GM19328 (cell line): ENCODE measurements at regions not wholly inside any gene's neighbourhood (a gene's known extent, or its start where the extent isn't known, plus 50 kb on each side); places are given as distances from the start of the nearest gene placed in this dataset.

ENCODE experiments used
- ATAC-seq: cut with Tn5 transposase; IDR thresholded peaks from one replicate; pipeline ENCODE4 v1.9.1; 2021; ENCODE audit warnings: mild to moderate bottlenecking, moderate library complexity; ENCODE audit not compliant: unreplicated experiment

DNA sequence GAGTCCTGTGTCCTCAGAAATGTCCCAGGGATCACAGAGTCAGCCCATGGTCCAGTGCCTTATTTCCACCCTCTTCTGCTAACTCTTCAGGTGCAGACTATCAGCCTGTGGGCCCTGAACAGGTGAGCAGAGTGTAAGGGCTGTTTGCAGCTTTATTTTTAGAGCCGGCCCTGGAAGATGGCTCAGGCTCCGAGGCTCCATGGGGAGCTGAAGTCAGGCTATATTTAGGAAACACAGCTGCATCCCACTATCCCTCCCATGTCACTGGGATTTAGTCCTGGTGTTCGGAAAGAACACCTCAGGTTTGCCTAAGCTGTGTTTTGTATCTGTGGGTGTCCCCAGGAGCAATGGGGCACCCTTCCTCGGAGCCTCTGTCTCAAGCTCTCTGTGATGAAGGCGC lies 126.9 kb downstream of the RPS24 start:
- ATAC-seq, result no peak

DNA sequence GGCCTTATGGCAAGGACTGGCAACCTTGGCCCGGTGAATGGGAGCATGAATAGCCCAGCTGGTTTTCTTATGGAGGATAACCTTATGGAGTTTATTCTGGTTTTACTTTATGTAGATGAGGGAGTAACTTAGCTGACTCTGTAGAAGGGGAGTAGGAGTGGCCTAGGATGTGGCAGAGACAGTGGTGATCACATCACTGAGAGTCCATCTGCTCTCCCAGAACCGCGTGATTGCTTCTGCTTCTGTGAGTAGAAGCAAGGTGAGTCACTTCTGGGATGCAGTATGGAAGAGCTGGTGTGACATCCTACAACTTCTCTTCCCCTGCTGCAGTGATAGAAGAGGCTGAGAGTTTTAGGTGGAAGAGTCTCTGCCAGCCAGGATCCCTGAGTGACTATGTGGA lies 129.2 kb downstream of the RPS24 start:
- no peak for ATAC-seq

DNA sequence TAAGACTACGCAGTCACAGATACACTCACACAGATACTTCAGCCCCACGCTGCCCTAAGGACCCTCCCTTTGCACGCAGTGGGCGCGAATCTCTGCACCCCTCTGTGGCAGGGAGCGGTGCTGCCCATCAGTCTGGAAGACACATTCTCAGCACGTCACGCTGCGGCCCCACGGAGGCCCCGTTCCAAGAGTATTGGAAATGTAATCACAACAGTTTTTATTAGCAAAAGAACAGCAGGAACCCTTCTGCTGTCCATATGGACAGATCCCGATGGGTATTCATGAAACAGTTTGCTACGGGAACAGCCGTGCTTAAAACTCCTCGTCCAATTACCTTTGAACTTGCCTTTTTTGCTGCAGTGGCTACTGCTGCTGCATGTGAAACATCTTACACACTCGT lies 131.0 kb downstream of the RPS24 start:
- ATAC-seq, result no peak

DNA sequence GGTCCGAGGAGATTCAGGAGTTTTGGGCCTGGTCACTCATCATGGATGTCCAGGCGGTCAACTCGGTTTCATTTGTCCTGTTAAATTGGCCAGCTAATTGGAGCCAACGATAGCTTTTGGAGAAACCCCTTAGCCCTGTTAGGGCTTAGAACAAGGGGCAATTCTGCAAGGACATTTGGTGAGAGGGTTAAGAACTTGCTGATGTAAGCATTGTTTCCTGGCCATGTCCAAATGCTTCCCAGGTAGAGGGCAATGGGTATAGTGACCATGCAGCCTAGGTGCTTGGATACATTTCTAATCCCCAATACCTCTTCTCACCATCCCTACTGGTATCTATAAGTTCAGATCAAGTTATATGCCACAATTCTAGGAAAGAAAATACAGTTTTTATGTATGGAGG lies 131.5 kb downstream of the RPS24 start:
- ATAC-seq, result no peak

DNA sequence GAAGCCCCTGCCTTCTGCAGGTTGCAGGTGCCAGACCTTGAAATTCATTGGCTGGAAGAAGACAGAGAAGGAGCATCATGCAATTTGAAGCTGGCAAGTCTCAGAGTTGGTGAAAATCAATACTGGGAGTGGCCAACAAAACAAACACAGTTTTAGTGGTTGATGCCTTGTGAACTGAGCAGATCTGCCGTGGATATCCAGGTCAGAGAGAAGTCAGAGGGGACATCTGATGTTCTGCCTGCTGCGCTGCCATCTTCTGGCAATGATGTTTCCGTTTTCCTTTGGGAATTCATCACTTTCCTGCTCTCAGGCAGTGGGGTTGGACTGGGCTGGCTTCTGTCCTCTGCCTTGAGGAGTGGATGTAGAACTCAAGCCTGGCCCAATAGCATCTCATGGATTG lies 132.0 kb downstream of the RPS24 start:
- ATAC-seq, result no peak

DNA sequence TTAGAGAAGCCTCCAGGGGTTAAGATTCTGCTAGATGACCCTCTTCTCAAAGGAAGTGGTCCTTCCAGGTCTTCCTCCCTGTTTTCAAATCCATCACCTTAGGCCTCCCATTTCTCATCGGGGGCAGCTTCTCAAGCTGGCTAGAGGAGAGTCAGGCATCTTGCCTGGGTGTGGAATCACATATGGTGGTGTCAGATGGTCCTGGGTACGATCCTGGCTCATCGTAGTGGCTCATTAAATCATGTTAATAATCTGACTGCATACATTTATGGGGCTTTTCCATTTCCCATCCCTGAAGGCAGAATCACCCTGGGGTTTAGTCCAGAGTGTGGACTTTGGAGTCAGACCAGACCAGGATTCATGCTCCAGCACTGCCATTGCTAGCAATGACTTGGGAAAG lies 132.6 kb downstream of the RPS24 start:
- no peak for ATAC-seq

DNA sequence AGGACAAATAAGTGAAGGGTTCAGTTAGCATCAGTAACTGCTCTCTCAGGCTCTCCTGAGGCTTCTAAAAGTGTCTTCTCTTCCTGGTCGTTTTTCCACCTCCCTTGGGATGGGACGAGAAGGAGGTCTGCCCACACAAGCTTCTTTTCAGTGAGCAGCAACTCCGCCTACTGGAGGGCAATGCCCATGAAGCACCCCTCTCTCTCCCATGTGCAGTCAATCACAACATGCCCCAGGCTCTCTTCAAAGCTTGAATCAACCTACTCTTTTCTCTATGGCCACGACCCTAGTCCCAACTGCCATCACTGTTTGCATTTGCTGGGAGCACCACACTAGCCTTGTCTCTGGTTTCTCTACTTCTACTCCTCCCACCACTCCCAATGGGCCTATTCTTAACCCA lies 135.6 kb downstream of the RPS24 start:
- no peak for ATAC-seq

DNA sequence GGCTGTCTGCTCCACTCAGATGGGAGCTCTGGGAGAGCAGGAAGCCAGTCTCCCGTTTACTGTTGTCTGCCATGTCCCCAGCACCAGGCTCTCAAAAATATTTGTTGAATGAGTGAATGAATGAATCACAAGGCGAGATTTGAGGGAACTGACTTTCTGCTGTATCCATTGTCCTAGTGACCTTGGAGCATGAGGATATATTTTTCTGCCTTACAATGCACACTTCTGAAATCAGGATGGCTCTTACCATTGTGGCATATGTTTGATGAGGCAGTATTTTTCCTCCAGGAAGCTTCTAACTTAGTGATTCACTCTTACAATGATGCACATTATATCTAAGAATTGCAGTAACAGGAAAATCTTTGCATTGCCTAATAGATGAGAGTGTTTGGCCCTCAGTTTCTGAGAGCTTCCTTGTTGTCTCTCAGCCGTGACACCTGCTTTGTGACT lies 136.4 kb downstream of the RPS24 start:
- no peak for ATAC-seq

DNA sequence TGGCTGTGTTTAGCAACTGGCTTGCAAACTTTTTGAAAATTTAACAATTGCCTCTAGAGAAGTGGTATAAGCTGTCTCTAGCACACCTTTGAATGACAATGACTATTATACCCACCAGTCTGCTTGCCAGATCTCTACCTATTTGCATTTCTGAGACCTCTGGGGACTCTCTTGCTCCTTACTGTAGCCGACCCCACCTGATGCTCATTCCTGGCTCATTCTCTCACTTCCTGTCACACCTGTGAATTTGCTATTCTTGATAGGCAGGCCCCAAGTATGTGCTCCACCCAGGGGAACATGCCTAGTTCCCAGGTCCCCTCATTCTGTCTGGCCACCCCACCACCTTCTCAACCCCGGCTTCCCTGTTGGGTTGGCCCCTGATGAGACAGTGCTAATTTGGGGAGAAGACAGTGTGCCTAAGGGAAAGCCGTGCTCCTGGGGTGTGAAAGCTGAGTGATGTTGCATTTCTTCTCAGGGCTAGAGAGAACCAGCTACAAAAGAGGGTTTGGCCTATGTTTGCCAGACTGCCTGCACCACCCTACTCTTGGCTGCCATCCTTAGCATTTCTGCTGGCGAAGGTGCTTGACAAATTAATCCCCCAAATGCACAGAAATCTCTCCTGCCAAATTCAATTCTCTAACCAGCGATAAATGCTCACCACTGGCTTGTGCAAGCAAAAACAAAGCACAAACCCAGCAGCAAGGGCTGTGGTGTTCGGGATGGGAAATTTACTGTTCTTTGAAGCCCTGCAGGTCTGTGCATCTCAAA lies 138.2 kb downstream of the RPS24 start:
- ATAC-seq, result no peak

DNA sequence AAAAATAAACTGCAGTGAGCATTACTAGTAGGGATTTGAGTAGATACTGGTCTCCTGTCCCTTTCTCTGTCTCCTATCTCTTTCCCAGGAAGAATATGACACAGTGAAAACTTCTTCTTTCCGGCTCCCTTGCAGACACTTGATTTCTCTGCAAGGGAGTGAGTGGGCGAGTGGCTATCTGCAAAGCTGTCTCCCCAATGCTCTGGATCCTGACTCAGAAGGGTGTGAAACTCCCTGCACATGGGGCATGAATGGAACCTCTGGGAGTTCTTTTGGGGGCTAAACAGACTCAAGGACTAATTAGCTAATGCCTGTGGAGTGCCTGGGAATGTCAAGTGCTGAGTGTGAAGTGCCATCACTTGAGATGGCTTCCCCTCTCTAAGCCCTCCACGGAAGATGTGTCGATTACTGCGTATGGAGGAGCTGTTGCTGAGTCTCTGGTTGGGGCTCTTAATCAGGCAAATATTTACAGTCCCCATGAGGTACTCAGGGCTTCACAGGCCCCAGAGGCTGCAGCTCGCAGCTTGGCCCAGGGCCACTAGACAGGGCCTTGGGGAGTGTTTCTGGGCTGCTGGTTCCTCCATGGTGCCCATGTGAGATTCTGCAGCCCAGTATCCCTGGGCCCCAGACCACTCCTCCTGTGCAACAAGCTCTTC lies 139.8 kb downstream of the RPS24 start:
- no peak for ATAC-seq

DNA sequence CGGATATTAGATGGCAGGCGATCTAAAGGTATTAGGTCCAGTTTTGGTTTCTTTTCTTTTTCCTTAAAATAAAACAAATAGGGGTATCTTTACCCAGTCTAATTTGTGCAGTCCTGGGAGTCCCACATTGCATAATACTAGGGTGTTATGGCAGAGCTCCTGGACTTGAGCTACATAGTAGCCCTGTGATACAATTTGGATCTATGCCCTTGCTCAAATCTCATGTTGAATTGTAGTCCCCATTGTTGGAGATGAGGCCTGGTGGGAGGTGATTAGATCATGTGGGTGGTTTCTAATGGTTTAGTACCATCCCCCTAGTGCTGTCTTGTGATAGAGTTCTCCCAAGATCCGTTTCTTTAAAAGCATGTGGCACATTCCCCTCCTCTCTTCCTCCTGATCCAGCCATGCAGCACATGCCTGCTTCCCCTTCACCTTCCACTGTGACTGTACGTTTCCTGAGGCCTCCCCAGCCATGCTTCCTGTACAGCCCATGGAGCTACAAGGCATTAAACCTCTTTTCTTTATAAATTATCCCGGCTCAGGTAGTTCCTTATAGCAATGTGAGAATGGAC lies 141.9 kb downstream of the RPS24 start:
- ATAC-seq, result no peak

DNA sequence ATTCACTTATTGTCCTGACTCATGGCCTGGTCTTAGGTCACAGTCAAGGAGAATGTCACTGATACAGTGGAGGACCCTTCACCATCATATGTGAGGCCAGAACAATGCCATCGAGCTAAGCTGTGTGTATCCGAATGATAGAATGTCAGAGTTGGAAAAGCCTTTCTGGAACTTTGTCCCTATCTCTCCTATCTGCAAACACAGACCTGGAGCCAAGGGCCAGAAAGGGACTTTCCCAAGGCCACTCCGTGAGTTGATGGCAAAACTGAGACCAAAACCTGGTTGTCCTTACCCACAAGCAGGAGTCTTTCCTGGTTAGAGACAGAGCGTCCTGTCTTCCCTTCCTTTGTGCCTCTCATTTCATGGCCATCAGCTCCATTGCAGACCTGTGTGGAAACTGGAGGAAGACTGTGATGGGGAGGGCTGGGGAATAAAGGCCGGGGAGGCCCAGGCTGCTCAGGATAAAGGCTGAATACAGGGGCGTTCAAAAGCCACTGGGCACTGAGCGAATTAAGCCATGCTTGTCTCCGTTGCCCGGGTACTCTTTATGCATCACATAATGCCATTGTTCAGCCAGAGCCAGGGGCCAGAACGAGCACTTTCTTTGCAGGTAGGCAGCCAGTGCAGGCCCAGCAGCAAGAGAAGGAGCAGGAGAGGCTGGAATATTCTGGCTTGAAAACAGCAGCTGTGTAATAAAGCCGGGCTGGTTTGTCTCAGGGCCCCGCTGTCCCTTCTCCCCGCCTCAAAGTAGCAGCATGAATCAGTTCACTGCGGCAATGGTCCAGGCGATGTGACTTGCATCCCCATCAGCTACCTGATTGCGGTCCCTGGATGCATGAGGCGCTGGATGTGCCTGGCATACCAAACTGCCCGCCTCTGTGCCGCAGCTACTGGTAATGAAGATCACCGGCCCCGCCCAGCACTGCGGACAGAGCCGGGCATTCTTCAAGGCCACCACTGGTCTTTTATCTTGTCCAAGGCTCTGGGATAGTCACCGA lies 143.0 kb downstream of the RPS24 start:
- ATAC-seq, result no peak

DNA sequence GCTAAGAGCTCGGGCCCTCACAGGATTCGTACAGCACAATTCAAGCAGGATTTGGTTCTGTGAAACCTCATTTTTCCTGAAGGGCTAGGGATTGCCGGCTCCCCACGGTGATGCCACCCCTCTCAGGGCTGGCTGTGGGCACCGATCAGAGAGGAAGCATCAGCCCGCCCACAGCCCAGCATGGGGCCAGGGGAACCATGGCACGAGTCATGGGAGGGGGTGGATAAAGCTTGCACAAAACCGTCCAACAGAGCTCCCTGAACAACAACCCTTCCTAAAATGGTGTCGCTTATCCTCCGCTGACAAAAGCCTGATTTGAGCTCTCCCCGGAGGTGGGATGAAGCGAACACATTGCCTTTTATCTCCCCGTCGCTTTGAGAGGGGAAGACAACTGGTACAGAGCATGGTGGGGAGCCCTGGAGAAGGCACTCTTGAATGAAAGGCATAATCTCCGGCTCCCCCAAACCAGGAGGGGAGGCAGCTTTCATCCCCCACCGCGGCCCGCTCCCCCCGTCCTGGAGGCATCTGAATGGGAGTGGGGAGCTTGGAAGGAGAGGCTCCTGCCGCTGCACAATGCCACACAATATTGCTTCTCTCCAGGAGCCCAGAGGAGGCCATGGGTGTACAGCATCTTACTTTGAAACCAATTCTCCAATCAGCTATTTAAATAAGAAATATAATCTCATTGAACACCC lies 144.0 kb downstream of the RPS24 start:
- ATAC-seq, result no peak

DNA sequence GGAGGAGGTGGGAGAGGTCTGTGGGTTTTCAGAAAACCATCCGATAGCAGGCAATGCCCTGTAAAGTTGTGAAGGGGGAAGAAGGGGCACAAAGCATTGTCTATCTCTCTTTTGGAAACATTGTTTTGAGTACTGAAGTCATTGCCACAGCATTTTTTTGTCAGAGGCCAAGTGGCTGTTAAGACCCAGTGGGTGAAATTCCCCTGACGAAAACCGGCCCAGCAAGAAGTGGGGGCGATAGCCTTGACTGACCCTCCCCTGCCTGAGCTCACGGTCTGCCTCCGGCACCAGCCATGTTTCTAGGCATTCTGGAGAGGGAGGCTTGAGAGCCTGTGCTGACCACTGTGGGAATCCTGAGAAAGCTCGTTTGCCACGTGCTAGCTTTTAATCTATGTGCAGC lies 144.7 kb downstream of the RPS24 start:
- no peak for ATAC-seq

DNA sequence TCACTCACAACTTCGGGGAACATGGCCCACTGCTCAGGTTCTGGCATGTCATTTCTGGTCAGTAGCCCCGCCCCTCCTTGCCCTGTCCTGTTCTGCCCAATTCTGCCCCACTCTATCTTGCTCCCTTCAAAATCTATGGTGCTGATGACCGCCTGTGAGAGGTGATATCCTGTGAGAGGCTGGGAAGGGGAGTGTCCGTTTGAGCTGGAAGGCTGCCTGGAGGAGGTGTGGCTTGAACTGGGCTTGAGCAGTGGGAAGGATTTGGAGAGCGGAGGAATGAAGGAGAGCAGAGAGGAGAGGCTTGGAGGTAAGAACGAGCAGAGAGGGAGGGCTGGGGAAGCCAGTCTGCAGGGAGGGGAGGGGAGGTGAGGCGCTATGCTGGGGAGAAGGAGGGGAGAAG lies 145.3 kb downstream of the RPS24 start:
- no peak for ATAC-seq

DNA sequence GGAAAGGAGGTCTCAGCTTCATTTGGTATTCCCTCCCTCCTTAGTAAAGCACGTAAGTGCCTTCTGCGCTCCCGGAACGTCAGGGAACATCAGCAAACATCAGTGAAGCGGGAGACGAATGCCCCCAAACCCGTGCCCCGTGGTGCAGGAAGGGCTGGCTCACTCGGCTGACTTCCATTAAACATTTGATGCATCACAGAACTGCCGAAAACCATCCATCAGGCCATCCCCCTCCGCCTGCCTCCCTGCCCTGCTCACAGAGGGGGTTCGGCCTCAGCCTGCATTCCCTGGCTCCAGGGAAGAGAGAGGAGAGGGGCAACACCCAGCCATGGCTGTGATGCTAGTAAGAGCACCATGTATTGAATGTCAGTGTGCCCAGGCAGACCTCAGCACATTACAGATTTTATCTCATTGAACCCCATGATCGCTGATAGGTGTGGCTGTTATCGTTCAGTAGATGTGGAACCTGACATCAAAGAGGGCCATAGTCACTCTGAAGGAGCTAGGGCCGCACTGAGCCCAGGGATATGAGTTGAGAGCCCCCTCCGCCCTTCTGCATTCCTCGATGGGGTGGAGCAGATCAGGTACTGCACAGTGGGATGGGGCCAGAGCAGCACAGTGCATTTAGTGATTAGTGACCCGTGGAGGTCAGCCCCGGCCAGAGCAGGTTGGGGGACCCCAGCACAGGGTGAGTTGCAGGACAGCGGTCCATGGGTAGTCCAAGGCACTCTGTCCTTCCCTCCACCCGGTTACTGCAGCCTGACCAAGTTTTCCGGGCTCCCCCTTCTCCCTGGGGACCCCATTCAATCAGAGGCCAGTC lies 146.4 kb downstream of the RPS24 start:
- ATAC-seq, result no peak

DNA sequence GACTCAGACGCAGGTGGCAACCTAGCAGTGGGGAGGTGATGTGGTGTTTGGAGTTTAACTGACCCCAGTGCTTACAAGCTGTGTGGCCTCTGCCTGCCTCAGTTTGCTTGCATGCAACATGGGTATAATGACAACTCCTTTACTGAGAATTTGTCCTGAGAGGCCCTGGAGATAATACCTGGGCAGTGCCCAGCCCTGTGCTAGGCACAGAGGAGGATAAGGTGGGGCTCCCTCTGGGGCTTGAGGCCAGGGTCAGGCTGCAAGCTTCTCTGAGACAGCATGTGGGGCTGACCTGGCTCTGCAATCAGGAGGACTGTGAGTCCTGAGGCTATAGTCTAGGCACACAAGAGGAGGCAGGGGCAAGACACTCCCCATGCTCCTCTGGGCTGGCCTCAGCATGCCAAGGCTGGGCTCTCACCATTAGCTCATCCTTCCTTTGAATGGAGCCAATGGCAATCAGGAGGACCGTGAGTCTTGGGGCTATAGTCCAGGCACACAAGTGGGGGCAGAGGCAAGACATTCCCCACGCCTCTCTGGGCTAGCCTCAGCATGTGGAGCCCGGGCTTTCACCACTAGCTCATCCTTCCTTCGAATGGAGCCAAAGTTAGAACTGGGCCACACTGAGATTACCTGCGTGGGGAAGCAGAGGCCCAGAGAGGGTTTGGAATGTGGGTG lies 147.9 kb downstream of the RPS24 start:
- ATAC-seq, result no peak

DNA sequence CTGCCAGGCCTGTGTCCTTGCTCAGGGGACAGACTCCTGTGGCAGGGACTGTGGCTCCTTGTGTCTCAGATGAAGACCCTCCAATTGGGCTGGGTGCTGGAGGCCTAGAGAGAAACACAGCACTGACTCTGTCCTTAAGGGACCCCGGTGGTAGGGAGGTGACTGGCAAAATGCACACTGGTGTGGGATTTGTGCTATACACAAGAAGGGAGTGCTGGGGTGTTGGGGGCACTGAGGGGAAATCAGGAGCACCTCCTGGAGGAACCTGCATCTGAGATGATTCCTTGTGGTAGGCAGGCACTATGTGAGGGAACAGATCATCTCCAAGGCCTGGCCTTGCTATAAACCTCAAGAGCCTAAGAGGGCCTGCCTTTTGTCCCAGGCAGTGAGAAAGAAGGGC lies 149.2 kb downstream of the RPS24 start:
- no peak for ATAC-seq
